ENCODE measurements at regions not wholly inside any gene's neighbourhood (a gene's known extent, or its start where the extent isn't known, plus 50 kb on each side); places are given as distances from the start of the nearest gene placed in this dataset.

GRCh38 chr4:125663896-125664767 is 349.4 kb downstream of the FAT4 start:
- Histone ChIP-seq H3K9me3 (ENCODE audit: control insufficient read depth in 4 of 4, low read length in 3 of 4) (no peaks in the 10 kb centered on the region), H3K9ac (ENCODE audit: low read depth in 1 of 2, low read length in 2 of 2) (no peak overlapping the region), H3K4me1 (ENCODE audit: control insufficient read depth in 4 of 4, insufficient read depth in 4 of 4, low read length in 3 of 4) (no peaks in the 10 kb centered on the region), H3K36me3 (ENCODE audit: control insufficient read depth in 4 of 4, insufficient read depth in 3 of 4, low read depth in 1 of 4, low read length in 3 of 4) (no peaks in the 10 kb centered on the region), H3K27ac (ENCODE audit: low read depth in 1 of 2, low read length in 2 of 2) (no peak overlapping the region), H3K4me3 (ENCODE audit: low read depth in 1 of 3, low read length in 3 of 3) (no peak overlapping the region), H3K27me3 (ENCODE audit: control insufficient read depth in 4 of 4, insufficient read depth in 4 of 4, low read length in 3 of 4) (peaks cover 0 to 4% (median 0%) of the 10 kb centered on the region in 4 donors)
- DNase-seq (ENCODE audit: low spot score), result no peak
- no peak for TF ChIP-seq EGR1 (IDR thresholded peaks at IDR 0.05; ENCODE audit: low read depth in 2 of 2)
- TF ChIP-seq HNF4A (conservative IDR thresholded peaks at IDR 0.05), result no peak
- TF ChIP-seq ATF3 (IDR thresholded peaks at IDR 0.05), result no peak
- no peak for TF ChIP-seq CTCF (IDR thresholded peaks at IDR 0.05; ENCODE audit: low read depth, low read length, missing input control)
- no peak for TF ChIP-seq NR2F2 (IDR thresholded peaks at IDR 0.05)
- TF ChIP-seq FOXA2 (IDR thresholded peaks at IDR 0.05), result no peak
- TF ChIP-seq MAX (IDR thresholded peaks at IDR 0.05), result no peak
- no peak for TF ChIP-seq ZBTB33 (IDR thresholded peaks at IDR 0.05)
- no peak for TF ChIP-seq REST (IDR thresholded peaks at IDR 0.05)
- 71% methylated on average over 7 of the region's 7 CpGs for WGBS

GRCh38 chr4:125666635-125667034 is 351.9 kb downstream of the FAT4 start:
- Histone ChIP-seq H3K36me3 (ENCODE audit: control insufficient read depth in 4 of 4, insufficient read depth in 3 of 4, low read depth in 1 of 4, low read length in 3 of 4) (no peaks in the 10 kb centered on the region), H3K4me1 (ENCODE audit: control insufficient read depth in 4 of 4, insufficient read depth in 4 of 4, low read length in 3 of 4) (no peaks in the 10 kb centered on the region), H3K9me3 (ENCODE audit: control insufficient read depth in 4 of 4, low read length in 3 of 4) (no peaks in the 10 kb centered on the region), H3K27me3 (ENCODE audit: control insufficient read depth in 4 of 4, insufficient read depth in 4 of 4, low read length in 3 of 4) (peaks cover 0 to 4% (median 0%) of the 10 kb centered on the region in 4 donors), H3K9ac (ENCODE audit: low read depth in 1 of 2, low read length in 2 of 2) (no peak overlapping the region), H3K27ac (ENCODE audit: low read depth in 1 of 2, low read length in 2 of 2) (no peak overlapping the region), H3K4me3 (ENCODE audit: low read depth in 1 of 3, low read length in 3 of 3) (no peak overlapping the region)
- WGBS, result 88% methylated on average over 1 of the region's 1 CpG
- no peak for DNase-seq (ENCODE audit: low spot score)
- TF ChIP-seq FOXA1 (IDR thresholded peaks at IDR 0.05), result no peak
- TF ChIP-seq EGR1 (IDR thresholded peaks at IDR 0.05; ENCODE audit: low read depth in 2 of 2), result no peak
- TF ChIP-seq YY1 (IDR thresholded peaks at IDR 0.05), result no peak
- no peak for TF ChIP-seq TAF1 (conservative IDR thresholded peaks at IDR 0.05)
- no peak for TF ChIP-seq ZBTB33 (IDR thresholded peaks at IDR 0.05)
- no peak for TF ChIP-seq JUND (IDR thresholded peaks at IDR 0.05)
- no peak for TF ChIP-seq REST (IDR thresholded peaks at IDR 0.05)
- no peak for TF ChIP-seq HNF4G (IDR thresholded peaks at IDR 0.05)
- TF ChIP-seq RAD21 (IDR thresholded peaks at IDR 0.05), result no peak
- TF ChIP-seq SP1 (IDR thresholded peaks at IDR 0.05), result no peak
- no peak for TF ChIP-seq RXRA (IDR thresholded peaks at IDR 0.05)
- TF ChIP-seq ATF3 (IDR thresholded peaks at IDR 0.05), result no peak
